SKM-1 (cell line): ENCODE measurements at regions not wholly inside any gene's neighbourhood (a gene's known extent, or its start where the extent isn't known, plus 50 kb on each side); places are given as distances from the start of the nearest gene placed in this dataset.

Experiments used
- DNase-seq: peaks from one replicate; lab custom pipeline; 2025; ENCODE audit not compliant: unreplicated experiment; lab: John Stamatoyannopoulos, UW

DNA sequence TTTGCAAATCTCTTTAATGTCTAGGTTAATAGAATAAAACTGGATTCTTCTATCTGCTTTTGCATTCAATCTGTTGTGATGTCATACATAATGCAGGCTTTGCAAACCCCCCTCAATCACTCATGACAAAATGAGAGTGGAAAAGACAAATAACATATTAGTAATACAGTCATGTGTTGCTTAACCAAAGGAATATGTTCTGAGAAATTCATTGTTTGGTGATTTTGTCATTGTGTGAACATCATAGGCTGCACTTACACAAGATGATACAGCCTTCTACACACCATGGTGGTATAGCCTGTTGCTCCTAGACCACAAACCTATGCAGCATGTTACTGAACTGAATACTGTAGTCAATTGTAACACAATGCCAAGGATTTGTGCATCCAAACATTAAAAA lies 87.3 kb upstream of the SEC61G start:
- DNase-seq = no peak

GRCh38 chr7:54847921-54848320 lies 88.9 kb upstream of the SEC61G start:
- no peak for DNase-seq

DNA sequence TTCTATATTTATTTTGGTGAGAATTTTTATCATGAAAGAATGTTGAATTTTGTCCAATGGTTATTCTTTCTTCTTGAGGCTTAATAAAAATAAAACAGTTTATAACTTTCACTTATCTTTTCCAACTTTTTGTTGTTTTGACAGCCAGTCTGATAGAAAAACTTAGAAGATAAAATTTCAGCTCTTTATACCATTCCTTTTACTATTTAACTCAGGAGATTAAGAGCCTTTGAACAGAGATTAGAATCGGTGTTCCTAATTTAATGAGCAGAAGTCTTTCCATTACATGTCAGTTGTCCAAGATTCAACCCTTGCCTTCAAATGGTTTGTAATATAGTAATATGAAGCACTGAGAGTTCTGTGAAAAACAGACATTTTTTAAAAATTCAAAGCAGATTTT lies 97.8 kb upstream of the SEC61G start:
- no peak for DNase-seq

DNA sequence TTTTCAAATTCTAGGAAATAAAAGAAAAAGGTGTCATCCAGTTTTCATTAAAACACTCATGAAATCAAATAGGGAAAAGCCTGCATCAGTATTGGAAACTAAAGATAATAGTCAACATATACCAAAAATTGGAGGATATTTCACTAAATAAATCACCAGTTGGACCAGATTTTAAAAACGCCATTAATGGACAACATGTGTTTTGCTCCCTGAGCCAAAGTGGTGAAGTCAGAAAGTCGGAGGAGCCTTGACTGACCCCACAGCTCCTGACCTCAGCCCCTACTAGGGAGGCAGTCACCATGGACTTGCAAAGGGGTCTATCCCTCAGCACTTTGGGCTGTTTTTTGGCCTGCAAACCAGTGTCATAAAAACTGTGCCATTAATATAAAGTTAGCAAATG lies 98.3 kb upstream of the SEC61G start:
- no peak for DNase-seq

GRCh38 chr7:54858008-54858692 lies 99.1 kb upstream of the SEC61G start:
- DNase-seq = no peak

DNA sequence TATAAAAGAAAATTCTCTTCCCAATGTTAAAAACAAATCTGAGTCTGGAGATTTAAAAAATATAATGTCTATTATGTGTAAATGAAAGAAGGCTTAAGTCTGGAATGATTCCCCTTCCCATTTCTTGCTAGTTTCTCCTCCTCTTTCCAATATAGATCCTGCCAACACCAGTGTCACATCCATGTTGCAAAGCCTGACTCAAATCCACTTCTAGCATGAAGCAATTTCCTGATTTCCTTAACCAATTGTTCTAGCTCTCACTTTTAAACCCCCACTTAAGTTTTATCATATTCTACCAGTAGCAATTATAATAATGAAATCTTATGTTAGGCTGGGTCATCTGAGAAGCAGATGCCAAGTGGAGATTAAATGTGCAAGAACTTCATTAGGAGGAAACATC lies 100.1 kb upstream of the SEC61G start:
- no peak for DNase-seq

DNA sequence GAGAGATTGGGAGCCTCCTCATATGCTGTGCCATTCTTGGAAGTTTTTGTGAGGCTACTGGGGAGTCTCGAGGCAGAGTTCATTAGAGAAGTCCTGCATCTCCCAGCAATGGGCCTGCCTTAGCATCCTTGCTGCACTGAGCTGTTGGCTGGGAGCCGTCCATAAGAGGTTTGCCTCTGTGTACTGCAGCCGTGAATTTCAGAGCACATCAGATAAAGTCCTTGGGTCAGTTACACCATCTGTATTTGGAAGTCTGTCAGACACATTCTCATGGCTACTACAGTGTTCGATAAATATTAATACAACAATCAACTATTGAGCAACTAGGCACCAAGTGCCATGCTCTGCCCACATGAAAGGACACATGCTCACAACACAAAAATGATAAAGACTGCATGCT lies 100.5 kb upstream of the SEC61G start:
- no peak for DNase-seq

DNA sequence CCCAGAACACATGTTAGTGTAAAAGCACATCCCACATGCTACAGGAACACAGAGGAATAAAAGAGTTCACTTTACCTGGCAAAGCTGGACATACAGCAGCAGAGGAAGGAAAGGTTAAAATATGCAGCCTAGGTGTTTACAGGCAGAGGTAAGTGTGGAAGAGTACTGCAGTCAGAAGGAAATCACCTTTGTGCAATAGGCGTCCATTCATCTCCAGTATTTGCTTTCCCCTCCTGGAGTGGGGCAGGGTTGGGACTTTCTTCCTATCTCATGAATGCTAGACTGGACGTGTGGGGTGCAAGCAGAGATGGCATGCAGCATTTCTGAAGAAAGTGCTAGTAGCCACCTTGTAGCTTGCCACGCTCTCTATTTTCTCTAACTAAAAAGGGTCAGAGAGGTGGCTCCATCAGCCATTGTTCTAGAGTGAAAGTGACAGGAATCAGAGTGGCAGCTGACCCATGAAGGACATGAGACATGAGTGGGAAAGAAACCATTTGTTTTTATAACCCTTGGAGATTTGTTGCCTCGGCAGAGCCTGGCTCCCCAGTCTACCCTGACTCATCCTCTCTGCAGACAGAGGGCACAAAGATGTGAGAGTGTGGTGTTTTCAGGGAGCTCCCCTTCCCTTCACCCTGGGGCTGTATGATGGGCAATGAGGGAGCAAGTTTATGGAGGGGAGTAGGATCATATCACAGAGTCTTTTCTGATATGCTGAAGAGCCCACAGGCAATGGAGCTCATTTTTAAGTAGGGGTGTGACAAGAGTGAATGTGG lies 101.2 kb upstream of the SEC61G start:
- no peak for DNase-seq

- DNase-seq = no peak
These were observed 101.8 kb upstream of the SEC61G start for GRCh38 chr7:54860843-54861242.

DNA sequence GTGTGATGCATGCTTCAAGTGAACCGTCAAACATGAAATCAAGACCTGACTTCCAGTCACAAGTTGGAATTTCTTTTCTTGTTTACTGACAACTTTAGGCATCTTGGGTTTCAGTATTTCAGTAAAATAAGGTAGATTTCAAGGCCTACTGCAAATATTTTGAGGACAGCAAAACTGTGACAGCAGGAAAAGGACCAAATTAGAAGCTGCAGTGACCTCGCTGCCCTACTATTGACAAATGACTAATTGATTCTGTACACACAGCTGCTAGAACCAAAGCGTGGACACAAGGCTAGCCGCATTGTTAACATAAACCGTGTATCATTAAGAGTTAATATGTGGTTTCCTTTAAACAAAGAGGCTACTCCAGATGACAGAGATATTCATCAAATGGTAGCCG lies 105.7 kb upstream of the SEC61G start:
- DNase-seq = no peak

- DNase-seq = no peak
These were observed 110.5 kb upstream of the SEC61G start for GRCh38 chr7:54869523-54869922.

DNA sequence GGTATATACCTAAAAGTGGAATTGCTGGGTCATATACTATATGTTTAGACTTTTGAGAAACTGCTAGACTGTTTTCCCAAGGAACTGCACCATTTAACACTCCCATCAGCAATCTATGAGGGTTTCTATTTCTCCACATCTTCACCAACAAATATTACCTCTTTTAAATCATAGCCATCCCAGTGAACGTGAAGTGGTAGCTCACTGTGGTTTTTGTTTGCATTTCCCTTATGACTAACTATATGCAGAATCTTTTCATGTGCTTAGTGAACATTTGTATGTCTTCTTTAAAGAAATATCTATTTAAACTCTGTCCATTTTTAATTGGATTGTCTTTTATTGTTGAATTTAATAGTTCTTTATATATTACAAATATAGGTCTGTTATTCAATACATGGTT lies 115.8 kb upstream of the SEC61G start:
- no peak for DNase-seq

GRCh38 chr7:54877683-54878082 lies 118.7 kb upstream of the SEC61G start:
- no peak for DNase-seq

- no peak for DNase-seq
These were observed 119.3 kb upstream of the SEC61G start for GRCh38 chr7:54878339-54878738.

DNA sequence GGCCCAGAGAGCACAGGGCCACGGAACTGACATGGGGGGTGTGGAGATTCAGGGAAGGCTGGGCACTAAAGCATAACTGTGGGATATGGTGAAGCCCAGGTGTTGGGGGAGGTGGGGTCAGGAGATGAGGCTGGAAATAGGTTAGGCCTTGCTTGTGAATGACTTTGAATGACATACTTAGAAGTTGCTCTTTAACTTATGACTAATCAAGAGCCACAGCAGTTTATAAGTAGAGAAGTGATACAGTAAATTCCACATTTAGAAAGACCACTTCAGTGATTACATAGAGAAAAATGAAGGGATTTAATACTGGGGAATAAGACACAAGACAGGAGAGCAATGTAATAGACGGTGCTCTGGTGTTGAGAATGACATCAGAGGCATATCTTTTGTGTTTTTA lies 120.8 kb upstream of the SEC61G start:
- DNase-seq = no peak

DNA sequence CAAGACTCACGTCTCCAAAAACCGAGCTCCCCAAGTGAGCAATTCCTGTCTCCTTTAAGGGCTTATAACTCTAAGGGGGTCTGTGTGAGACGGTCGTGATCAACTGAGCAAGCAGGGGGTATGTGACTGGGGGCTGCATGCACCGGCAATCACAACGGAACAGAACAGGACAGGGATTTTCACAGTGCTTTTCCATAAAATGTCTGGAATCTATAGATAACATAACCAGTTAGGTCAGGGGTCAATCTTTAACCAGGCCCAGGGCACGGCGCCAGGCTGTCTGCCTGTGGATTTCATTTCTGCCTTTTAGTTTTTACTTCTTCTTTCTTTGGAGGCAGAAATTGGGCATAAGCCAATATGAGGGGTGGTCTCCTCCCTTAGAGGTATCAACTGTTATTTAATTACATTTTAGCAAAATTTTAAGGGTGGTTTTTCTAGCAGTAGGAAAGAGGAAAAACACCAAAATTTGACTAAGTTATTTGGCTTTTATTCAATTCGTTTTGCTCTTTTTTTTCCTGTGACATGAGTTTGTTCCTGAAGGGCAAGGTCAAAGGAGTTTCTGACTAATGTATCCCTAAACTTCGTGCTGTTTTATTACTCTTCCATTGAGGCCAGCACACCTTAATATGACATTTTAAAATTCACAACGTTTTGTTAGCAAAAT lies 121.4 kb upstream of the SEC61G start:
- no peak for DNase-seq

DNA sequence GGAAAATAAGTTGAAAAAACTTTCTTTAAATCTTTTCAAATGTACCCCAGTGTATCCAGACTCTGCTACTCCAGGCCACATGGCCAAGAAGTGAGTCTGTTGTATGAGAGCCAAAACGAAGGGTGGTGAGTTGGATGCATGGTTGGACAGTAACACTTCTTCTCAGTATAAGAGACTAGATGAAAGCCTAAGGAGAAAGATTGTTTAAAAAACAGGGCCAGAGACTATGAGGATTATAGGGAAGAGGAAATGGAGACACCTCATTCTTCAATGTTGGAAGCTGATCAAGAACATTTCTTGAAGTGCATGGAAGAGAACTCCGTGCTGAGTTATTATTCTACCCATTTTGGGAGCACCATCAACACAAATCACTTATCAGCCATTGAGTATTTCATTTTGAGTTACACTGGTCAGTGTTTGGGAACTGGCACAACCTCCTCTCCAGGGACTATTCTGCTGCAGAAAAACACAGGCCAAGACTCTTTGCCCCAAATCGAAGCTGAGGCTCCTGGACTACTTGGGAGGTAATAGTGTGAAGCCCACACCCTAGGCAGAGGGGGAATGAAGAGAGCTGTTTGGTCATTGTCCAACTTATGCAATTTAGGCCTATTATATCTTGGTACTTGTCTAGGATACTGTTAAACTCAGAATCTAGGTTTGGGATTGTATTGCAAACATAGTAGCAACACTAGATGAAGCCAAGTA lies 123.0 kb upstream of the SEC61G start:
- no peak for DNase-seq

DNA sequence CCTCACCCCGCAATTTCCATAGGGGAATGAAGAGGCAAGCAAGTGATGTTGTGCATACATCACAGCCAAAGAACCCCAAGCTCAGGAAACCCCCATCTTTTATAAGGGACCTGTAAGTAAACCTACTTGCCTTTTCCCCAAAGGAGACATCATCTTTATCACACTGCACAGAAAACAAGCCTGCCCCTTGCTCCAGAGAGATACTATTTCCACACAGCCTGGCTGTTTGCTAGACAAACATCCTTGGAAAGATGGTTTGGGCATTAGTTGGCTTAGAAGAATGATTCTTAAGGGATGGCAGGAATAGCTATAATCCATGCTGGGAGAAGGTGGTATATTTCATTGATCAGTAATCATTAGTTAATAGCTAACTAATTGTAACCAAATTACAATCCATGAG lies 123.7 kb upstream of the SEC61G start:
- DNase-seq = no peak

GRCh38 chr7:54883576-54883975 lies 124.6 kb upstream of the SEC61G start:
- DNase-seq = no peak

GRCh38 chr7:54885285-54885684 lies 126.3 kb upstream of the SEC61G start:
- no peak for DNase-seq

DNA sequence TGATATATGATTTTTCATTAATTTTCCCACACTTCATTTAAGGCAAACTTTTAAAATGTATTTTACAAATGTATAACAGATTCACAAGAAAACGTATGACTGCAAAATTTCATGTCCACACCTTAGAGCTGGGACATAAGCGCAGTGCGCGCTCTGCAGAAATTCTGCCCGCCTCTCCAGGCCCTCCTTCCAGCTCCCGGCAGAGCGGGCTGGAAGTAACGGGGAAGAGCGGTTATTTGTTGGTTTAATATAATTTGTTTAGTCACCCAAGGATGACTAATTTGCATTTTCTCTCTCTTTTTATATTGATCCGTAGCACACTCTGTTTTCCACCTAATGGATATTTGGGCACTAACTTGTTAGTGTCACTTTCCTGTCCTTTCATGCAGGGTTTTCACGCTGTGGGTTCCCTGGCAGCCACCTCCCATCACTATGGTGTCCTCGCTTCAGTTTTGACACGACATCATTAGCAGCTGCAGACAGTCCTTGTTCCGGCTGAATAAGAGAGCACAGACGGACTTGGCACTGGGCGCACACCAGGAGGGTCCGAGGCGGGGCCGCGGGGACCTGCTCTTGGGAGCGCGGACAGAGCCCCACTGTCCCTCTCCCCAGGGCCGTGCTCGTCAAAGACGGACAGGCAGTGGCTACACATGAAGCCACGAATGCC lies 129.2 kb upstream of the SEC61G start:
- no peak for DNase-seq
